HG03025 (cell line): ENCODE measurements at regions not wholly inside any gene's neighbourhood (a gene's known extent, or its start where the extent isn't known, plus 50 kb on each side); places are given as distances from the start of the nearest gene placed in this dataset.

ENCODE experiments used
- ATAC-seq: cut with Tn5 transposase; IDR thresholded peaks from one replicate; pipeline ENCODE4 v1.9.1; 2021; ENCODE audit warnings: mild to moderate bottlenecking, moderate library complexity; ENCODE audit not compliant: unreplicated experiment, low FRiP score

DNA sequence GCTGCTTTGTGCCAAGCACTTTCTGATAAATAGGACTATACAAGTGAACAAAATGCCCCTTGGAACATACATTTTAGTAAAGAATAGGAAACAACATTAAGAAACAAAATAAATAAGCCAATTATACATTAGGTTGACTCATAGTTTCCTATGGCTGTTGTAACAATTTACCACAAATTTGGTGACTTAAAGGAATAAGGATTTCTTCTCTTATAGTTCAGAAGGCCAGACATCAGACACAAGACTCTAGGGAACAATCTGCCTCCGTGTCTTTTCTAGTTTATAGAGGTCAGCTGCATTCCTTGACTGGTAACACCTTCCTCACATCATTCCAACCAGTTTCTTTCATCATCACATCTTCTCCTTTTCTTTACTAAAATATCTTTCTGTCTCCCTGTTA lies 235.9 kb upstream of the PCDH18 start:
- ATAC-seq, result no peak

- no peak for ATAC-seq
Measured at GRCh38 chr4:137762591-137762990, 230.3 kb upstream of the PCDH18 start.

GRCh38 chr4:137754652-137755471 lies 222.6 kb upstream of the PCDH18 start:
- ATAC-seq, result no peak

DNA sequence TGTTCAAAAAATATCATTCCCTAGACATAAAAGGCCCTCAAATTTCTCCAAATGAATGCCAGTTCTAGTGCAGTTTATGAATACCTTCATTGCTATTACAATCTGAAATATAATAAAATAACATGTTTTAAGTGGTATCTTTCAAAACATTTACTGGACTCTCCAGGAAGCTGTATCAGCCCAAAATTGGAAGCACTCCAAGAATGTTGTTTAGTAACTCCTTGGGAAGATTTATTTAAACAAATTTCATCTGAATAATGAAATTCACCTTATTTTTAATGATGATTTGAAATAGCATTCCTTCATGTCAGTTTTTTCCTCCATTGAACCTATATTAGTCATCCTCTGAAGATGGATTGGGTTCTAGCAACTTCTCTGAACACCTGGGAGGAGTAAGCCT lies 217.2 kb upstream of the PCDH18 start:
- ATAC-seq, result no peak

DNA sequence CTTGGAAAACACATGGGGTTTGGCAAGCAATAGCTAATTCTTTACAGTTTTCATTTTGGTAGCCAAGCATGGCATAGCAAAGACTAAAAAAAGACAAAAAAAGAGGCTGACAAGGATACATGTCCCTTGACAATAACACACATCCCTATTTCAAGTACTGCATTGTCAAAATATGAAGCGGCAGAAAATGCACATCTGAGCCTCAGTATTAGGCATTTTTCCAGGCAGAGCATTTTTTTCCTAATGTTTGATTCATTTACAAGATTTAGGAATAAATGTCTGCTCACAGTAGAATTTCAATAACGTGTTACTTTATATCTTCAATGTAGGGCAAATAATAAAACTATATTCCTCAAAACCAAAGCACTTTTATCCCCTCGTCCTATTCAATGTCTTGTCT lies 216.3 kb upstream of the PCDH18 start:
- ATAC-seq, result no peak

DNA sequence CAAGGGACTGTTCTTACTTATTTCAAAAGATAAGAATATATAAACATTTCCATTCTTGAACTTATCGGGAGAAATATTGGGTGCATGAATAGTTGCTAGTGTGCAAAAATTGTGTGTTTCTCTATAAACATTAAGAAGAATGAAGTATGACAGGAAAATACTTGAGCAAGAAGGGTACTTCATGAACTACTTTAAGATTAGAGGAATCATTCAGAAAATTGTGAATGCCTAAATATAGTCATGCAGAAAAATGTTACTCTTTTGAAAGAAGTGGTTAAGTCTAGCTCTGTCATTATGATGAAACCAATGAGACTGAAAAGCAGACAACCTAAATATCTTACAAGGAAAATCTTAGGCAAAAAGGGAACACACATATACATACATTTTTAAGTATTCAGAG lies 207.8 kb upstream of the PCDH18 start:
- ATAC-seq, result no peak

DNA sequence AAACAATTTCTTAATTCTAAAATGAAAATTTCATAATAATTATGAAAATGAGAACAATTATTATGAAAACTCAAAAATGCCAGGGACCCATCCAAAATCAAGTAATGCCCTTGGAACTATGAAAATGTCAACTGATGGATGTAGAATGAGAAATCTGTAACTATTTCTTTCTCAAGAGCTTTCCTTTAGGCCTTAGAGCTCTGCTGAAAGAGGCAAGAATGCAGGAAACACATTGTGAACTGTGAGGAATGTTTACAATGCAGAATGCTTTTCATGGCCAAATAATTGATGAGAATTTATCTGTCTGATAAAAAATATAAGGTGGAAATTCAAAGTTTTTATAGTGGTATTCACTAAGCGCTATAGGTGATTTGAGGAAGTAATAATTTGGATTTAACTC lies 207.1 kb upstream of the PCDH18 start:
- ATAC-seq, result no peak

DNA sequence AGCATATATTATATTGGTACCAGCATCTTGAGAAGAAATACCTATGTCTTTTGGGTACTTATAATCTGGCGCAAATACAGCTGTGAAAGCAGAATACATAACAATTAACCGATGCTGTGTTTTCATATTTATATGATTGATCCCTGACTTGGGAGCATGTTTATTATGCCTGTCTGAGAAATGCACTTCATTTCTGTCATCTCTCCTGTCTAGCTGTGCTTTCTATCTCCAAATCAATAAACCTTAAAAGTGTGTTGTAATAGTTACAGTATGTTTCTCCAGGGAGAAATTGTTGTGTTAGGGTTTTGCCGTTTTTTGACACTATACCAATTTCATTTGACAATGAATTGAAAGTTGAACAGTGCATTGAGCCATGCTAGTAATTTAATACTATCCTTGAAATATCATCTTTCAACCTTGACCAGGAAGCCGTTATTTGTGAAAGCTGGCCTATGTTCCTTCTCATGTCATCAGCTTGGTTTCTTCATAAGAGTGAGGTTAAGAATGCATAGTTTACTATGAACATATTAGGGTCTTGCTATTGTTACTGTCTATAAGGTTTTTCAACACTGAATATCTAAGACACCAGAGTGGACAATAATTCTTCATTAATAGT lies 206.2 kb upstream of the PCDH18 start:
- no peak for ATAC-seq

DNA sequence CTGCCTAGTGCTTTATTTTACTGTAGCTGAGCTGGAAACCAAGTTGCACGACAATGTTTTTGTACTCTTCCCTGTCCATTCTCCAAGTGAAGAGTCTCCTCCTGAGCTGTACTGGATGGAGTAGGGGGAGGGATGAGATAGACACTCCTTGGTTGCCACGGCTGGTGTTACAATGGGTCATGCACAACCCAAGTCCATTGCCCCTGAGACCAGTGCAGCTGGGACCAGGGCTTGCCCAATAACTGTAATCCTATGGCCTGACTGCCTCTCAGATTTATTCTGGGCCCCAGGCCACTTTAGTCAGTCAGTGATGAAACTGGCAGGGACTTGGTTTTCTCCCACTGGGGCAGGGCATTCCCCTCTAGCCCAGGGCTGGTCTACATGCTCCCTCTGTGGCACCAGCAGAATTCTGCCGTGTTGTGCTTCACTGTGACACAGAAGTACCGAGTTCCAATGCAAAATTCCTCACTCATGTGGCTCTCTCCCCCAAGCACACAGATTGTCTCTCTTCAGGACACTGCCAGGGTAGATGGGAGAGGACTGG lies 203.3 kb upstream of the PCDH18 start:
- no peak for ATAC-seq

DNA sequence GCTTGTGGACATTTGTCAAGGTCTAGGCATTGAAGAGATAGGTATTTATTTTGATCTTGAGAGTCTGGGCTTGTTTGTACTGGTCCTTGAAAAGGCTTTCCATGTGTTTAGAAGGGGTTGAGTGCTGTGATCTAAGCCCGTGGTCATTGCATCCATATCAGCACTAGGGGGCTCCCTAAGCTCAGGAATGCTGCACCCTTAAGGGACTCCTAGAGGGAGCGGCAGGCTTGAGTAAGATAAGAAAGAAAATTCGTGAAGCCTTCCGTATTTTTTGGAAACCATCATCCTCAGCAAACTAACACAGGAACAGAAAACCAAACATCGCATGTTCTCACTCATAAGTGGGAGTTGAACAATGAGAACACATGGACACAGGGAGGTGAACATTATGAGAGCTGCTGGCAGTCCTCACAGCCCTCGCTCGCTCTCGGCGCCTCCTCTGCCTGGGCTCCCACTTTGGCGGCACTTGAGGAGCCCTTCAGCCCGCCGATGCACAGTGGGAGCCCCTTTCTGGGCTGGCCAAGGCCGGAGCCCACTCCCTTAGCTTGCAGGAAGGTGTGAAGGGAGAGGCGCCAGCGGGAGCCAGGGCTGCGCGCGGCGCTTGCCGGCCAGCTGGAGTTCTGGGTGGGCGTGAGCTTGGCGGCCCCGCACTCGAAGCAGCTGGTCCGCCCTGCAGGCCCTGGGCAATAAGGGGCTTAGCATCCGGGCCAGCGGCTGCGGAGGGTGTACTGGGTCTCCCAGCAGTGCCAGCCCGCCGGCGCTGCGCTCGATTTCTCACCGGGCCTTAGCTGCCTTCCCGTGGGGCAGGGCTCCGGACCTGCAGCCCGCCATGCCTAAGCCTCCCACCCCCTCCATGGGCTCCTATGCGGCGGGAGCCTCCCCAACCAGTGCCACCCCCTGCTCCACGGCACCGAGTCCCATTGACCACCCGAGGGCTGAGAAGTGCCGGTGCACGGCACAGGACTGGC lies 201.2 kb upstream of the PCDH18 start:
- ATAC-seq, result peak; percentile 85

GRCh38 chr4:137722910-137723309 lies 190.6 kb upstream of the PCDH18 start:
- no peak for ATAC-seq

- ATAC-seq, result no peak
Measured at GRCh38 chr4:137711502-137711901, 179.2 kb upstream of the PCDH18 start.

- no peak for ATAC-seq
Measured at GRCh38 chr4:137707626-137708025, 175.3 kb upstream of the PCDH18 start.

DNA sequence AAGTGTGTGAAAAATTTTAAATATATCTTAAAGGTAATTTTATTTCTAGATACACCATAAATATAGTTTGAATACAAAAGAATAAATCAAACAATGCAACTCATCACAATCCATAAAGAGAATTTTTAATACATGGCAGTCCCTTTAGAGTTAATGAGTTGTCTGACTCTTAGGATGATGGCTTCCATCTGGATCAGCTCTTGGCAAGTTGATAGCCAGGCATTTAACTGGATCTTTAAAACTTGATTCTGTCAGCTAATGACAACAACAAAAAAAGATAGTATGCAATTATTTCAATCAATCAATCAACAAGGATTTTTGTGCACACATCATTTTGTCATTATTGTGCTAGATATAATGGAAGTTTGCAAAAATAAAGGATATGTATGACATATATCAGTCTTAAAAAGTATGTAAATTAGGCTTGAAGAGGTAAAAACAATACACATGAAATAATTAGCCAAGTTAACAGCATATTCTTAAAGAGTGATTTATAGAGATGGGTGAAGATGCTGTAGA lies 174.9 kb upstream of the PCDH18 start:
- ATAC-seq, result no peak

- no peak for ATAC-seq
Measured at GRCh38 chr4:137705171-137705783, 173.0 kb upstream of the PCDH18 start.

GRCh38 chr4:137703195-137703594 lies 170.9 kb upstream of the PCDH18 start:
- no peak for ATAC-seq

GRCh38 chr4:137702512-137702911 lies 170.2 kb upstream of the PCDH18 start:
- no peak for ATAC-seq

DNA sequence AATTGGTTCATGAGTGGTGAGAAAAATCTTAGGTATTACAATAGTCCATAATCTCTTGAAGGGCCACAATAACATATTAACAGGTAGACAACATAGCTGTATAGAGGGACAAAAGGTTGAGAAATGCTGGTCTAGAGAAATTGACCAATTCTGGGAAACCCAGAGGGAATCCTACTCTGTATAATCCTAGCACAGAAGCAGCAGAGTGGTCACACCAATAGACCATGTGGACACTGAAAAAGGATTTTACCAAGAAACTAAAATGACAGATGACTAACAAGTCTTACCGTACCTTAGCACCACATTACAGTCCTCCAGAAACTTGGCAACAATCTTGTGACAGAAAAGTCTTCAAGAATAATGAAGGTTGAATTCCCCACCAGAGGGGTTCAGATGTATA lies 169.1 kb upstream of the PCDH18 start:
- ATAC-seq, result no peak

- no peak for ATAC-seq
Measured at GRCh38 chr4:137700751-137701150, 168.5 kb upstream of the PCDH18 start.

DNA sequence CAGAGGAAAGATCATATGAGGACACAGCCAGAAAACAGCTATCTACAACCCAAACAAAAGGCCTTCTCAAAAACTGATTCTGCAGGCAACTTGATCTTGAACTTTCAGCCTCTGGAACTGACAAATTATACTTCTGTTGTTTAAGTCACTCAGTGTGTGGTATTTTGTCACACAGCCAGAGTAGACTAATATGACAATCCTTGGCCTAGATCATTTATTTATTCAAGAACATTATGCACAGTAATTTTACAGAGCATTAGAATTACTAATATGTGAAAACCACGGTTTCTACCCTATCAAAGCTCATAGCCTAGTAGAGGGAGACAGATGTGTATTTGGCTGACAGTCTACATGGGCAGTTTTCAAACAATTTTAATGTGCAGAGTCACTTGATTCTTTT lies 167.8 kb upstream of the PCDH18 start:
- no peak for ATAC-seq
